ENCODE measurements at regions not wholly inside any gene's neighbourhood (a gene's known extent, or its start where the extent isn't known, plus 50 kb on each side); places are given as distances from the start of the nearest gene placed in this dataset.

DNA sequence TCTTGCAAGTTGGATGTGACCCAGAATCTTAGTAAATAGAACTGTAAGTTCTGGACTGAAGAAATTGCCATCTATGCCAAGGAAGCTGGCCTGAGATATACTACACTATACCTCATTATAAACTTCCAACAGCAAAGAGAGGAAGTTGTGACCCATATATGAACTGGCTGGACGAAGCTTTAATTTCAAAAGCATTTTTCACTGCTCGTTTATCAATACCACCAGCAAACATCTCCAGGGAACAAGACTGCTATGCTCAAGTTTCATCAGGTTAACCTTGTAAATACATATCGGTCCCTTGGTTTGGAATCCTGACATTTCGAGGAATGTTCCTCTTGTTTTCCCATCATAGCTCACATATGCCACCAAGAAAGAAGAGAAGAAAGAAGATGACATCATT lies 334.5 kb upstream of the IGFBP7 start:
- H3K9ac ChIP-seq (ENCODE audit: low read length) = no peak overlapping the region
- no peak overlapping the region for H3K4me3 ChIP-seq (ENCODE audit: low read length)
- no peaks in the 10 kb centered on the region for H3K36me3 ChIP-seq (ENCODE audit: control insufficient read depth, insufficient read depth, low read length)
- H3K4me1 ChIP-seq (ENCODE audit: control insufficient read depth, insufficient read depth, low read length) = no peaks in the 10 kb centered on the region
- no peaks in the 10 kb centered on the region for H3K27me3 ChIP-seq (ENCODE audit: control insufficient read depth, insufficient read depth, low read length)
- no peak overlapping the region for H3K27ac ChIP-seq (ENCODE audit: low read depth, low read length)

- no peak overlapping the region for H3K27ac ChIP-seq (ENCODE audit: low read depth, low read length)
- no peaks in the 10 kb centered on the region for H3K27me3 ChIP-seq (ENCODE audit: control insufficient read depth, insufficient read depth, low read length)
- no peak overlapping the region for H3K9ac ChIP-seq (ENCODE audit: low read length)
- H3K4me1 ChIP-seq (ENCODE audit: control insufficient read depth, insufficient read depth, low read length) = no peaks in the 10 kb centered on the region
- no peaks in the 10 kb centered on the region for H3K36me3 ChIP-seq (ENCODE audit: control insufficient read depth, insufficient read depth, low read length)
- H3K4me3 ChIP-seq (ENCODE audit: low read length) = no peak overlapping the region
These were observed 333.6 kb upstream of the IGFBP7 start for GRCh38 chr4:57443787-57444186.

DNA sequence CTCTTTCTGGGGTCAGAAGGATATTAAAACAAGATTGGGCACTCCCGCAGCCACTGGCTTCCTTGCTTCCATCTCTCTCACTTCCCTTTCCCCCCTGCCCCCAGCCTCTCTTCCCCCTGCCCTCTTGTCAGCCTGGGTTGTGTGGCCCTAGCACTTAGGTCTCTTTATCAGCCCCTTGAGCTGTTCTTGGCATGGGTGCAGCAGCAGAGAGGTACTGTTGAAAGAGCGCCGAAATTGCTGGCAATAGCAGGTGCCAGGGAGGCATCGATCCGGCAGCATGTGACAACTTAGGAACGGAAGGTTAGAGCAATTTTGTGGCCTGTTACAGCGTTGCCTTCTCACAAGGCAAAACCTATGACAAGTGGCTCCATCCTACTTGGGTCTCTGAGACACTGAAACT lies 333.1 kb upstream of the IGFBP7 start:
- no peaks in the 10 kb centered on the region for H3K4me1 ChIP-seq (ENCODE audit: control insufficient read depth, insufficient read depth, low read length)
- no peak overlapping the region for H3K27ac ChIP-seq (ENCODE audit: low read depth, low read length)
- no peaks in the 10 kb centered on the region for H3K27me3 ChIP-seq (ENCODE audit: control insufficient read depth, insufficient read depth, low read length)
- H3K9ac ChIP-seq (ENCODE audit: low read length) = no peak overlapping the region
- H3K36me3 ChIP-seq (ENCODE audit: control insufficient read depth, insufficient read depth, low read length) = no peaks in the 10 kb centered on the region
- no peak overlapping the region for H3K4me3 ChIP-seq (ENCODE audit: low read length)

GRCh38 chr4:57442831-57443291 lies 332.7 kb upstream of the IGFBP7 start:
- Histone ChIP-seq H3K4me1 (ENCODE audit: control insufficient read depth, insufficient read depth, low read length) (no peaks in the 10 kb centered on the region), H3K4me3 (ENCODE audit: low read length) (no peak overlapping the region), H3K36me3 (ENCODE audit: control insufficient read depth, insufficient read depth, low read length) (no peaks in the 10 kb centered on the region), H3K27me3 (ENCODE audit: control insufficient read depth, insufficient read depth, low read length) (no peaks in the 10 kb centered on the region), H3K9ac (ENCODE audit: low read length) (no peak overlapping the region), H3K27ac (ENCODE audit: low read depth, low read length) (no peak overlapping the region)

DNA sequence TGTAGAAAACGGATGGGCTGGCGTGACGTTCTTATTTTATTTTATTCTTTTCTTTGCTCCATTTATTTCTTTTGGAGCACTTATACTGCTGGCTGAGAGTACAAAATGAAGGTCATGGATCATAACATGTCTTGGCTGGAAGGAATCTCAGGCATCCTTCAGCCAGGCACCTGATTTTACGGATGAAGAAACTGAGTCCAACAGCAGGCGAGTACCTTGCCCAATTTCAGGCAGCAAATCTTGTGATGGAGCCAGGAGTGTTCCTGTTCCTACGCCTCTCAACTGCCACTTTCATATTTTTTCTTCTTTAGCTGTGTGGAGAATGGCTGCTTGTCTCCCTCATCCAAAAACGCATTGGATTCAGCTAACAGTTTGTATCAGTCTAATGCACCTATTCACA lies 332.1 kb upstream of the IGFBP7 start:
- no peak overlapping the region for H3K27ac ChIP-seq (ENCODE audit: low read depth, low read length)
- no peaks in the 10 kb centered on the region for H3K27me3 ChIP-seq (ENCODE audit: control insufficient read depth, insufficient read depth, low read length)
- H3K4me1 ChIP-seq (ENCODE audit: control insufficient read depth, insufficient read depth, low read length) = no peaks in the 10 kb centered on the region
- H3K9ac ChIP-seq (ENCODE audit: low read length) = no peak overlapping the region
- H3K4me3 ChIP-seq (ENCODE audit: low read length) = no peak overlapping the region
- H3K36me3 ChIP-seq (ENCODE audit: control insufficient read depth, insufficient read depth, low read length) = no peaks in the 10 kb centered on the region

- Histone ChIP-seq H3K27me3 (ENCODE audit: control insufficient read depth, insufficient read depth, low read length) (no peaks in the 10 kb centered on the region), H3K36me3 (ENCODE audit: control insufficient read depth, insufficient read depth, low read length) (no peaks in the 10 kb centered on the region), H3K27ac (ENCODE audit: low read depth, low read length) (no peak overlapping the region), H3K9ac (ENCODE audit: low read length) (no peak overlapping the region), H3K4me1 (ENCODE audit: control insufficient read depth, insufficient read depth, low read length) (no peaks in the 10 kb centered on the region), H3K4me3 (ENCODE audit: low read length) (no peak overlapping the region)
These were observed 327.5 kb upstream of the IGFBP7 start for GRCh38 chr4:57437649-57438048.

GRCh38 chr4:57435300-57435699 lies 325.1 kb upstream of the IGFBP7 start:
- Histone ChIP-seq H3K36me3 (ENCODE audit: control insufficient read depth, insufficient read depth, low read length) (no peaks in the 10 kb centered on the region), H3K27me3 (ENCODE audit: control insufficient read depth, insufficient read depth, low read length) (no peaks in the 10 kb centered on the region), H3K4me3 (ENCODE audit: low read length) (no peak overlapping the region), H3K27ac (ENCODE audit: low read depth, low read length) (no peak overlapping the region), H3K9ac (ENCODE audit: low read length) (no peak overlapping the region), H3K4me1 (ENCODE audit: control insufficient read depth, insufficient read depth, low read length) (no peaks in the 10 kb centered on the region)

DNA sequence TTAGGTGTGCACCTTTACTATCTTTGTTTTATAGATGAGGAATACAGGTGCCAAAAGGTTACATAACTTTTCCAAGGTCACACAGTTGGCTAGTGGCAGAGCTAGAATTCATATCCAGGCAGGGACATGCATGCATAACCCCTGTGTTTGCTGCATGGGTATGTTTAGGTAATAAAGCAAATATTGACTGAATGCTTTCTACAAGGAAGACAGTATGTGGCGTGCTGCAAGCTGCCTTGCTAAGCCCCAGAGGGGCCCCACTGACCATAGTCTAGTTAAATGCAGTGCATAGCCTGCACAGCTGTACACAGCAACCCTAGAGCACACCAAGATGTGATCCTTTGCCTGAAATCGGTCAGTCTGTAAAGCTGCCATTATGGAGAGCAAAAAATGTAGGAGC lies 320.5 kb upstream of the IGFBP7 start:
- Histone ChIP-seq H3K27ac (ENCODE audit: low read depth, low read length) (no peak overlapping the region), H3K9ac (ENCODE audit: low read length) (no peak overlapping the region), H3K36me3 (ENCODE audit: control insufficient read depth, insufficient read depth, low read length) (no peaks in the 10 kb centered on the region), H3K4me3 (ENCODE audit: low read length) (no peak overlapping the region), H3K27me3 (ENCODE audit: control insufficient read depth, insufficient read depth, low read length) (no peaks in the 10 kb centered on the region), H3K4me1 (ENCODE audit: control insufficient read depth, insufficient read depth, low read length) (no peaks in the 10 kb centered on the region)

DNA sequence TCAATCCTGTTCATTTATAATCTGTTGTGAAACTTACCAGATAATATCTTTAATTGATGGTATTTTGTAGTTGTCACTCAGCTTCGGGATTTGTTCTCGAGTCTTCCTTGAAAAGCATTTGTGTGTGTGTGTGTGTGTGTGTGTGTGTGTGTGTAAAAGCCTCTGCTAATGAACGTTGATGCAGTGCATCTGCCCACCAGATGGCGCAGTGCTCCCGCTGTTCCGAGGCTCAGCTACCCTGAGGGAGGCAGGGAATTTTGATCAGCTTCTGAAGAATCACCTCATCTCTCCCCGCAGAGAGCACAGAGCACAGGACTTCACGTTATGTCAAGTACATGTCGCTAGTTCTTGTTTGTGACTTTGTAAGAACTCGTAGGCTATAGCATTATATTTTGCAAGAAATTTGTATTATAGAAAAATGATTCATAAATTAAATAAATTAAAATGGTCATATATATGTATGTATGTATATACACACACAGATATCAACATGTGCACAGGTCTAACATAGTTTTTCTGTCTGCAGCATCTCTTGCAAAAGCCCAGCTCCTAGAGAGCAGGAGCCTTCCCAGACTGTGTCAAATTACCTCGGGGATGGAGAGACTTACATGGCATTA lies 316.7 kb upstream of the IGFBP7 start:
- no peak overlapping the region for H3K4me3 ChIP-seq (ENCODE audit: low read length)
- H3K9ac ChIP-seq (ENCODE audit: low read length) = no peak overlapping the region
- H3K27me3 ChIP-seq (ENCODE audit: control insufficient read depth, insufficient read depth, low read length) = no peaks in the 10 kb centered on the region
- H3K36me3 ChIP-seq (ENCODE audit: control insufficient read depth, insufficient read depth, low read length) = no peaks in the 10 kb centered on the region
- H3K4me1 ChIP-seq (ENCODE audit: control insufficient read depth, insufficient read depth, low read length) = no peaks in the 10 kb centered on the region
- H3K27ac ChIP-seq (ENCODE audit: low read depth, low read length) = no peak overlapping the region

DNA sequence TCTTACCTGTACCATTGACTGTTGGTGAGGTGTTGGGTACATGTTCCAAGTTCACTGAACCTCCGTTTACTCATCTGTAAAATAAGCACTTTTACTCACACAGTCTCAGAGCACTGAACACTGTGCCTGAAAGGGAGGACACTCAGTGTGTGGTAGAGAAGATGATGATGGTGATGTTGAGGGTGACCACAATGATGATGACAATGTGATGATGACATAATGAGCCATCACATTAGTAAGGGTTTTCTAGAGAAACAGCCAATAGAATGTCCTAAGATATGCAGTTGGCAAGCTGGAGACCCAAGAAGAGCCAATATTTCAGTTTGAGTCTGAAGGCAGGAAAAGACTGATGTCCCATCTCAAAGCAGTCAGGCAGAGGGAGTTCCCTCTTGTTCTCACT lies 315.4 kb upstream of the IGFBP7 start:
- H3K9ac ChIP-seq (ENCODE audit: low read length) = no peak overlapping the region
- H3K36me3 ChIP-seq (ENCODE audit: control insufficient read depth, insufficient read depth, low read length) = no peaks in the 10 kb centered on the region
- no peak overlapping the region for H3K4me3 ChIP-seq (ENCODE audit: low read length)
- no peak overlapping the region for H3K27ac ChIP-seq (ENCODE audit: low read depth, low read length)
- H3K27me3 ChIP-seq (ENCODE audit: control insufficient read depth, insufficient read depth, low read length) = no peaks in the 10 kb centered on the region
- H3K4me1 ChIP-seq (ENCODE audit: control insufficient read depth, insufficient read depth, low read length) = no peaks in the 10 kb centered on the region

GRCh38 chr4:57424232-57424897 lies 314.2 kb upstream of the IGFBP7 start:
- no peak overlapping the region for H3K4me3 ChIP-seq (ENCODE audit: low read length)
- no peaks in the 10 kb centered on the region for H3K4me1 ChIP-seq (ENCODE audit: control insufficient read depth, insufficient read depth, low read length)
- no peaks in the 10 kb centered on the region for H3K36me3 ChIP-seq (ENCODE audit: control insufficient read depth, insufficient read depth, low read length)
- H3K27ac ChIP-seq (ENCODE audit: low read depth, low read length) = peak overlapping the region; percentile 35
- H3K27me3 ChIP-seq (ENCODE audit: control insufficient read depth, insufficient read depth, low read length) = no peaks in the 10 kb centered on the region
- H3K9ac ChIP-seq (ENCODE audit: low read length) = no peak overlapping the region

GRCh38 chr4:57418133-57418532 lies 307.9 kb upstream of the IGFBP7 start:
- Histone ChIP-seq H3K36me3 (ENCODE audit: control insufficient read depth, insufficient read depth, low read length) (no peaks in the 10 kb centered on the region), H3K9ac (ENCODE audit: low read length) (no peak overlapping the region), H3K27ac (ENCODE audit: low read depth, low read length) (no peak overlapping the region), H3K4me1 (ENCODE audit: control insufficient read depth, insufficient read depth, low read length) (no peaks in the 10 kb centered on the region), H3K27me3 (ENCODE audit: control insufficient read depth, insufficient read depth, low read length) (no peaks in the 10 kb centered on the region), H3K4me3 (ENCODE audit: low read length) (no peak overlapping the region)

All from rectal smooth muscle tissue (tissue), 1 donor.